Glutamatergic neuron (in vitro differentiated cells): ENCODE measurements at regions not wholly inside any gene's neighbourhood (a gene's known extent, or its start where the extent isn't known, plus 50 kb on each side); places are given as distances from the start of the nearest gene placed in this dataset.

ENCODE experiments used
- DNase-seq: peaks from one replicate; pipeline ENCODE4 v3.0.0; 2022
- H3K27ac Mint-ChIP-seq: one replicate; pipeline ENCODE4 v1.8.0; 2020; ENCODE audit warnings: mild to moderate bottlenecking, mixed read lengths, inconsistent platforms; ENCODE audit not compliant: unreplicated experiment
- H3K27me3 Mint-ChIP-seq: one replicate; pipeline ENCODE4 v1.8.0; 2020; ENCODE audit warnings: mild to moderate bottlenecking, moderate library complexity, mixed read lengths, inconsistent platforms; ENCODE audit not compliant: unreplicated experiment
- H3K36me3 Mint-ChIP-seq: one replicate; pipeline ENCODE4 v1.8.0; 2020; ENCODE audit warnings: mild to moderate bottlenecking, mixed read lengths, inconsistent platforms; ENCODE audit not compliant: unreplicated experiment
- H3K4me1 Mint-ChIP-seq: one replicate; pipeline ENCODE4 v1.8.0; 2020; ENCODE audit warnings: mild to moderate bottlenecking, low read depth, mixed read lengths, inconsistent platforms; ENCODE audit not compliant: unreplicated experiment
- H3K4me3 Mint-ChIP-seq: one replicate; pipeline ENCODE4 v1.8.0; 2020; ENCODE audit warnings: mild to moderate bottlenecking, mixed read lengths, inconsistent platforms; ENCODE audit not compliant: unreplicated experiment
- H3K9me3 Mint-ChIP-seq: one replicate; pipeline ENCODE4 v1.8.0; 2020; ENCODE audit warnings: mild to moderate bottlenecking, moderate library complexity, mixed read lengths, inconsistent platforms; ENCODE audit not compliant: unreplicated experiment
- TF ChIP-seq, protein P1 (sequence below): fragments of 200-600 bp; sonication (generic); IDR thresholded peaks from one replicate; pipeline ENCODE4 v1.5.0; 2021; ENCODE audit not compliant: partially characterized antibody, unreplicated experiment

DNA sequence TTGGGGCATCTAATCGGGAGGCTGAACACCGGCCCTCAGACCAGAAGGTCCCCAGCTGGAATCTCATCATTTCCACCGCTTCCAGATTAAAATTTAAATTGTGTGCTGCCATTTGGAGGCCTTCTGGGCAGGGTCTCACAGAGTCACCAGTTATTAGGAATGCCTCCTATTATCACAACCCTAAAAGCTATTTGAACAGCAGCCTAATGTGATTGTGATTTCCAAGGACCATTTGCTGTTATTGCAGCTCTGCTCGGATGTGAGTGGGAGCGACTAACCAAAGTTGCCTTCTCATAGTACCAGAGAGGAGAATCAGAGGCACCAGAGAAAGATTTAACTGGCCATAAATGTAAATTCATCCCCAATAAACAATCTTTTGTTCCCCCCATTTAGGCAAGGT lies 277.3 kb downstream of the RNF144B start:
- Mint-ChIP-seq H3K4me1 (peaks cover 2% of the 10 kb centered on the region), H3K36me3 (peaks cover 1% of the 10 kb centered on the region), H3K27ac (no peak overlapping the region), H3K4me3 (no peak overlapping the region), H3K9me3 (peaks cover 2% of the 10 kb centered on the region), H3K27me3 (no peaks in the 10 kb centered on the region)
- DNase-seq: no peak
- TF ChIP-seq, protein P1, sequence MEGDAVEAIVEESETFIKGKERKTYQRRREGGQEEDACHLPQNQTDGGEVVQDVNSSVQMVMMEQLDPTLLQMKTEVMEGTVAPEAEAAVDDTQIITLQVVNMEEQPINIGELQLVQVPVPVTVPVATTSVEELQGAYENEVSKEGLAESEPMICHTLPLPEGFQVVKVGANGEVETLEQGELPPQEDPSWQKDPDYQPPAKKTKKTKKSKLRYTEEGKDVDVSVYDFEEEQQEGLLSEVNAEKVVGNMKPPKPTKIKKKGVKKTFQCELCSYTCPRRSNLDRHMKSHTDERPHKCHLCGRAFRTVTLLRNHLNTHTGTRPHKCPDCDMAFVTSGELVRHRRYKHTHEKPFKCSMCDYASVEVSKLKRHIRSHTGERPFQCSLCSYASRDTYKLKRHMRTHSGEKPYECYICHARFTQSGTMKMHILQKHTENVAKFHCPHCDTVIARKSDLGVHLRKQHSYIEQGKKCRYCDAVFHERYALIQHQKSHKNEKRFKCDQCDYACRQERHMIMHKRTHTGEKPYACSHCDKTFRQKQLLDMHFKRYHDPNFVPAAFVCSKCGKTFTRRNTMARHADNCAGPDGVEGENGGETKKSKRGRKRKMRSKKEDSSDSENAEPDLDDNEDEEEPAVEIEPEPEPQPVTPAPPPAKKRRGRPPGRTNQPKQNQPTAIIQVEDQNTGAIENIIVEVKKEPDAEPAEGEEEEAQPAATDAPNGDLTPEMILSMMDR: no peak

DNA sequence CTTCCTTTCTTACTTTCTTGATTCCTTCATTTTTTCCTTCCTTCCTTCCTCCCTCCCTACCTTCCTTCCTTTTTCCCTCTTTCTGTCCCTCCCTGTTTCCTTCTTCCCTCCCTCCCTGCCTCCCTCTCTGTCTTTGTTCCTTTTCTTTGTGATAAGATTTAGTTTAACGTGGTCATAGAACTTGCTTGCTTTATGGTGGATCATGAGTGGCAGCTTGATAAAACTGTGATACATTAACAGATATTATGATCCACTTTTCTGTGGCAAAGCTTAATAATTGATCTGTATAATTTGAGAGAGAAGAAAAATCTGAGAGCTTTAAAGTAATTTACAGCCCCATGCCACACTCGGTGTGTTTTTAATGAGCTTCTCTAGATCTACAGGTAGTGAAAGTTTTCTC lies 280.5 kb downstream of the RNF144B start:
- no peaks in the 10 kb centered on the region for H3K36me3 Mint-ChIP-seq
- peaks cover 2% of the 10 kb centered on the region for H3K9me3 Mint-ChIP-seq
- H3K27ac Mint-ChIP-seq: no peak overlapping the region
- H3K27me3 Mint-ChIP-seq: peaks cover 2% of the 10 kb centered on the region
- DNase-seq: no peak
- H3K4me3 Mint-ChIP-seq: no peak overlapping the region
- peaks cover 2% of the 10 kb centered on the region for H3K4me1 Mint-ChIP-seq
- TF ChIP-seq, protein P1: no peak

DNA sequence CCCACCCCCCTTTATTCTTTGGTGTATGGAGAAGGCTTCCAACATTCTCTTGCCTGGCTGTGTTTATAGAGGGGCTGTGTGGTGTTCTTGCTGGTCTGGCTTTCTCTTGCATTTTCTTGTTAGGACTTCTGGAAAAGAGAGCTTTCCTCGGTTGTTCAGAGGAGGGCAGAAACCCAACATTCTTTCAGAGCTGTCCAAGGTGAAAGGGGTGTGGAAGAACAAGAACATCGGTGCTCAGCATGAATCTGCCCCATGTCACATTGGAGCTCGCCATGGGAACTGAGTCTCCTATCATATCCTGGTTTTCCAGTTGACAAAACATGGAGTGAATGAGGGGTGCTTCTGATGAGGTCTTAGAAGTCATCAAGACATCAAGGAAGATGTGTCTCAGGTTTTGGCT lies 281.8 kb downstream of the RNF144B start:
- TF ChIP-seq, protein P1: no peak
- Mint-ChIP-seq H3K4me3 (no peak overlapping the region), H3K36me3 (no peaks in the 10 kb centered on the region), H3K27me3 (peaks cover 2% of the 10 kb centered on the region), H3K9me3 (no peaks in the 10 kb centered on the region), H3K4me1 (no peaks in the 10 kb centered on the region), H3K27ac (no peak overlapping the region)
- DNase-seq: no peak

GRCh38 chr6:18672852-18673251 lies 285.7 kb downstream of the RNF144B start:
- no peak overlapping the region for H3K27ac Mint-ChIP-seq
- H3K4me3 Mint-ChIP-seq: no peak overlapping the region
- peaks cover 12% of the 10 kb centered on the region for H3K4me1 Mint-ChIP-seq
- H3K9me3 Mint-ChIP-seq: no peaks in the 10 kb centered on the region
- no peaks in the 10 kb centered on the region for H3K36me3 Mint-ChIP-seq
- peaks cover 2% of the 10 kb centered on the region for H3K27me3 Mint-ChIP-seq
- TF ChIP-seq, protein P1: no peak
- DNase-seq: no peak

DNA sequence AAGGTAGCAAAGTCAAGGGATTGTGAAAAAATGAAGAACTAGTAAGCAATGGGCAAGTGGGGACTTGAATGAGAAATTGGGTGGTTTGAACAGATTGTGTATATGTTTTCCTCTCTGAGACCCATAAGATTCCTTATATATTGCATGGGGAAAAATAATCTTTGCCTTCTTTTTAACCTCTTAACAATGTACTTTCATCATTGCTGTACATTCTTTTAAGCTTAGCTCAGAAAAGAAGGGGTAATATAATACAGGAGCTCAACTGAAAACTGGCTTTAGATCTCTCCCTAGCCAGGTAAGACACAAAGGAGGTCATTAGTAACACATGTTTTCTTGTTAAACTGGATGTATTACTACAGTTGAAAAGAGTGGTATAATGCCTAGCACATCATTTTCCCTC lies 287.2 kb downstream of the RNF144B start:
- peaks cover 3% of the 10 kb centered on the region for H3K36me3 Mint-ChIP-seq
- TF ChIP-seq, protein P1: no peak
- H3K27ac Mint-ChIP-seq: no peak overlapping the region
- DNase-seq: no peak
- peaks cover 2% of the 10 kb centered on the region for H3K9me3 Mint-ChIP-seq
- peaks cover 12% of the 10 kb centered on the region for H3K4me1 Mint-ChIP-seq
- H3K4me3 Mint-ChIP-seq: no peak overlapping the region
- peaks cover 2% of the 10 kb centered on the region for H3K27me3 Mint-ChIP-seq
